ENCODE measurements at regions not wholly inside any gene's neighbourhood (a gene's known extent, or its start where the extent isn't known, plus 50 kb on each side); places are given as distances from the start of the nearest gene placed in this dataset.

DNA sequence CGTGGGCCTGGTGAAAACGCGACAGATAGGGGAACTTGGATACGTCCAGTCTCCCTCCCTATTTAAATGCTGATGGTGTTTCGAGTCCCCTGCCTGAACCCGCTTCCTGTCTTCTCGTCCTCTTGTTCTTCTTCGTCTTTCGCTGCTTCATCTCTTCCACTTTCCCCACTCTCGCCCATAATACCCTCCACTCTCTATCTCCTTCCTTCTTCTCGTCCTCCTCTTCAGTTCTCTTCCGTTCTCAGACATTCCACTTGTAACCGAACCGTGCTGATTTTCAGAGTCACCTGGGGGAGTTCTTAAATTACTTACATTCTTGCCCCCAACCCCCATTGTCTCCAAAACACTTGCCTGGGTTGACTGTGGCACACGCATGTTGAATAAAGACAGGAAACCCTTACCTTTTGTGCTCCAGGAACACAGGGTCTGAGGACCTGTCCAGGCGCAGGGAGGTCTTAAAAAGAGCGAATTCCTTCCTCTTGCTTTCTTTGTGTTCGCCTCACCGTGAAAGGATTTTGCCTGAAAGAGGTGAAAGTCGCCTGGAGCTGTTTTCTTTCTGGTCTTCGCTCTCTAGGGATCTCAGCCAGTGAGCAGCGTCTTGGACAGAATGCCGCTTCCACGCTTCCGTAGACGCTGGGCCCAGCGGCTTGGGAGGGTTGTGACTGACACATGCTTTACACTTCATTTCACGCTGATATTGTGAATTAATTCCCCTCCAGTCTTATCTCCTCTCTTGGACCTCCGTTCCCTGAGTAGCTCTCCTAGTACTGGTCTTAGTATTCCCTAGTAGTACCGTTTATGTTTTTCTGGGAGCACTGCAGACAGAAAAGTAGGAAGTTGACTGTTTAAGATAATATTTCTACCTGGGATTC, 184.0 kb downstream of the GPX5 start:
- no peak for DNase-seq

DNA sequence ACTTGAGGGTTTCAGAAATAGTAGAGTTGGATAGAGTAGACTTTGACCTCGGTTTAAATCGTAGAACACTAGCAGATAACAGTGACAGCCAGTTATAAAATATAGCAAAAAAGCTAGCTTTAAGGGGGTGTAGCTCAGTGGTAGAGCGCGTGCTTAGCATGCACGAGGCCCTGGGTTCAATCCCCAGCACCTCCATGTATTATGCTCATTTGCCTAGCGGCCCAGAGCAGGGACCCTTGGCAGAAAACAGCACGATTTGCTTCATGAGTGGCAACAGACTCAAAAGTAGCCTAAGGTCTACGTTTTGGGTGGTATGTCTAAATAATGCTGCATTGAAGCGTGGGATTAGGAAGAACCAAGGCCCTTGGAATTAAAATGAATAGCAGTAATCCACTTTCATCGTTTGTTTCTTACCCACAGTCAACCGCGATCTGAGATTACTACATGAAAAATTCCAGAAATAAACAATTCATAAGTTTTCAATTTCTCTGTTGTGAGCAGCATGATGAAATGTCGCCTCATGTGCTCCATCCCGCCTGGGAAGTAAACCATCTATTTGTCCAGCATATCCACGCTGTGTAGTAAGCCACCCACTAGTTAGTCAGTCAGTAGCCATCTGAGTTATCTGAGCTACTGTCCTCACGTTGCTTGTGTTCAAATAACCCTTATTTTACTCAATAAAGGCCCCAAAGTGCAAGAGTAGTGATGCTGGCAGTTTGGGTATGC, 184.9 kb downstream of the GPX5 start:
- no peak for DNase-seq

DNA sequence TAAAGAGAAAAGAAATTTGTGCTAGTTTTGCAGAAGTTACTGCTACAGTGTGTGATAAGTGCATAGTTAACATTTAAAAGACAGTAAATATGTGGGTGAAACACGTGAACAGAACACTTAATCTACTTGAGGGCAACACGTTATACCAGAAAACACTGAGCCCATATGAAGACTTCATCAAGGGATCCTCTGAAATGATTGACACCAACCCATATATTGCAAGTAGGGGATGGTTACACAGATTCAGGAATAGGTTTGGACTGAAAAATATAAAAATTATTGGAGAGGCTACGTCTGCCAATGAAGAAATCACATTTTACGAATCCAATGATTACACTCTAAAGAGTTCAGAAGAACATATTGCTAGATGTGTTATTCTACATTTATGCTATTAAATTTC, 185.6 kb downstream of the GPX5 start:
- DNase-seq, result no peak

DNA sequence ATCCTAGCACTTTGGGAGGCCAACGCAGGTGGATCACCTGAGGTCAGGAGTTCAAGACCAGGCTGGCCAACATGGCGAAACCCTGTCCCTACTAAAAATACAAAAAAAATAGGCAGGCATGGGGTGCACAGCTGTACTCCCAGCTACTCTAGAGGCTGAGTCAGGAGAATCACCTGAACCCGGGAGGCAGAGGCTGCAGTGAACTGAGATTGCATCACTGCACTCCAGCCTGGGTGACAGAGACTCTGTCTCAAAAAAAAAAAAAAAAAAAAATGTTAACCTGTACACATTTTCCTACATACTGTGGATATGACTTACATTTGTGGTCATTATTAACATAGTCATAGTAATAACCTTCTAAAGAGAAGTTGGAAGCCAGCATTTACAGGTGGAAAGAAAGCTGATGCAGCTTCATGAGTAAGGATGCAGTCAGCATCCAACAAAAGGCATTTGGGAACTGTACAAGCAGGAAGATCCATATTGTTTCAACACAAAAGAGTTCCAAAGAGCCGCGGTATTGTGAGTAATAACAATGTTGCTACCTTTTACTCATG, 186.2 kb downstream of the GPX5 start:
- DNase-seq, result no peak

DNA sequence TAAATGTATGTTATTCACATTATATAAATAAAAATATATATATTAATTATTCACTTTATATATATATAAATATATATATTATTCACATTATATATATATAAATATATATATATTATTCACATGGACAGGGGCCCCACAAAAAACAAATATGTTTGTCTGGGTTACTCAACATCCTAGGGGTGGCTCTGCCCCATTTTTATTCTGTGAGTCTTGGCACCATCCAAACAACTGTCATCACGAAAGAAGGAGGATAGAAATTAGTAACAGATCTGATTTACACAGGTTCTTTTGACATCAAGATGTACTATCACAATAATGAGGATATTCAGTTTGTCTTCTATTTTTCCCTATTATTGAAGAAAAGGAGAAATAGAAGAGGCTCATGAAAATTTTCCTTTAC, 187.3 kb downstream of the GPX5 start:
- no peak for DNase-seq

DNA sequence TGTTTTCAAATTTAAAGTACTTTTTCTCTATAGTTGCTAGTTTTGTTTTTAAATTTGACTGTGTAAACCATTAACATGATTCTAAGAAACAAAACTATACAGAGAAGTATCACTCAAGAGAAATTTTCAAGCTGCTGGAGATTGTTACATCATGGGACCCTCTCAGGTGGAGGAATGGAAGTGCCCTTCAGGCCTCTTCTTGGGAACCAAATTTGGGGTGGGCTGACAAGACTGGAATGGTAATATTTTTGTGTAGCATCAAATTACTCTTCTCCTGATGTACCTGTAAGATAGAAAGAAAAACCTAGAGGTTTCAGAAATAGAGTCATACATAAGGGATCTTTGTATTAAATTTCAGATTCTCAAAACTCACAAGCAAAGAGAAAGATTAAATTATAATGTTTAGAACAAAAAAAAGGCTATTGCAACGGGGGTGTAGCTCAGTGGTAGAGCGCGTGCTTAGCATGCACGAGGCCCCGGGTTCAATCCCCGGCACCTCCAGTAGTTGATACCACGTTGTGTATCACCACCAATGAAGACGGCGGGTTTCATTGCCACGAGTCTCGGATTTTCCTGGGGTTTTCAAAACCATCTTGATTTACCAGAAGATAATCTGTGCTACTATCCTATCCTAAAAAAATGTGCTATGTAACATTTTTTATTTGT, 193.7 kb downstream of the GPX5 start:
- DNase-seq, result no peak

DNA sequence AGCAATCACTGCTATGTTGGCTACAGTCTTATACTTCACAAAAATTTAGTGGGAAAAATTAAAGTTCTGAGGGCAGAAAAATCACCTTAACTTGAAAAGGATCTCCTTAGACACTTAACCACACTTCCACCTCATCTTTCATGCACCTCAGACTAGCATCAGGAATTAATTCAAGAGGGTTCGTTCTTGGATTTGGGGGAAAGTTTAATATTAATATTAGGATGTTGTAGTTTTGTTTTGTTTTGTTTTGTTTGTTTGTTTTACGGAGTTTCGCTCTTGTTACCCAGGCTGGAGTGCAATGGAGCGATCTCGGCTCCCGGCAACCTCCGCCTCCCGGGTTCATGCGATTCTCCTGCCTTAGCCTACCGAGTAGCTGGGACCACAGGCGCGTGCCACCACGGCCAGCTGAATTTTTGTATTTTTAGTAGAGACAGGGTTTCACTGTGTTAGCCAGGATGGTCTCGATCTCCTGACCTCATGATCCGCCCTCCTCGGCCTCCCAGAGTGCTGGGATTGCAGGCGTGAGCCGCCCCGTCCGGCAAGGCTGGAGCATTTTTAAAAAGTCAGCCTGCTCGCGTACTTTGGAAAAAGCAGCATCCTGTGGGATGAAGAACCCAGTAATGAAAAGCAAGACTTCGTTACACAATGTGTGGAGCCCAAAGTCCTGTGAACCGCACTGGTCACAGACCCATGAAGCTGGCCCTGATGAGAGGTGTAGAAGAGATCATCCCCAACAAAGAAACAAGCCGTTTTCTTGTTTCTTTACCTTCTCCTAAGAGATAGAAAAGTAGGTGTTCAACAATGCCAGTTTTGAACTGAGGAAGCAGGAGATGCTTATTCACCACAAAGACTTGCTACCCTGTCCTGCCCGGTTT, 194.9 kb downstream of the GPX5 start:
- DNase-seq, result no peak

DNA sequence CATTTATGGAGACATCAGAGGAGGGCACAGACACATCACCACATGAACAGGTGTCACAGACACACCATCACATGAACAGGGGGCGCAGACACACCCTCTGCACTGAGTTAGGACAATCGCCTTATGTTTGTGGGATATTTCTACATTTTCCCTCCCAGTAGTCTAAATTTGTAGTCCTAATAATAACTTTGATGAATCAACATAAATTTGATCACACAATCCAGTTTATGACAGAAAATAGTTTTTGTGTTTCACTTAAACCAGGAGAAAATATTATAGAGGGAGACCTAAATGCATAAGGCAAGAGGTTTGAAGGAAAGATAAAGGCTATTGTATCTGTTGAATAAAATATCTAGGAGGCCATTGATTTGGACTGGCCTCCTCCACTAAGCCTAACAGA, 195.7 kb downstream of the GPX5 start:
- no peak for DNase-seq

DNA sequence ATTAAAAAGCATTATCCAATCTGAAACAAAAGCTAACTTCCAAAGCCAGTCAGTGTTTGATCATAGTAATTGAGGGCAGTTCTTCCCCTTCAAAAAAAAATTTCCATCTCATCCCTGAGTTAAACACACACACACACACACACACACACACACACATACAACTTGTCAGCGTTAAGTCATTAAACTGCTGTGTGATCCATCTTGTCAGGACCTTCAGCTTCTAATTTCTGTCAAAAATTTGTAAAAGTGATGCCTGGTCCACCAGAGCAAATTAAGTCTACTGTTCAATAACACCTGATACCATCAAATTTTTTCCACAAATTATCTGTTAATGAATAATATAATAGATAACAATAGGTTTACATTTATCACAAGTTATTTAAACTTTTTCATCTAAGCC, 198.7 kb downstream of the GPX5 start:
- DNase-seq, result no peak

DNA sequence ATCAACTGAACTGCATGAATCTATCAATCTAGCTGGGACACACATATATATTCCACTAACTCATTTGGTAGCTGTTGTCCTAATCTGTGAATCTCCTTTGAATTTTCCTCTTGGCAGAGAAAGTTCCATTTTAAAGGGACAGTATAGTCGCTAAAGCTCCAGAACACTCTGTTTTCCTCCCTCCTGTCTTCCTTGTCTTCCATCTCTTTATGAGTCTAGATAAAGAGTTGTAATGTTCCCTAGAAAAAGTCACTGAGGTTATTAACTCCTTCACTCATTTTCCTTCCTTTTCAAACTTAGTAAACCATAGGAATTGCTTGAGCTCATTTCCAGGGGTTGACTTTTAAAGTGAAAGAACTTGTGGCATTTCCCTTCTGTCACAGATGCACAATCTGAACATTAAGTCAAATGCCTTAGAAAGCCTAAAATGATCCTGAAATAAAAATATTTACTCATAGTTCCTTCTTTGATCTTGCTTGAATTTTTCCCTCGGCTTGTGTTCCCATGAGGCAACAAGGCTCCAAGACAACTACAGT, 198.4 kb downstream of the TRIM27 start:
- no peak for DNase-seq

DNA sequence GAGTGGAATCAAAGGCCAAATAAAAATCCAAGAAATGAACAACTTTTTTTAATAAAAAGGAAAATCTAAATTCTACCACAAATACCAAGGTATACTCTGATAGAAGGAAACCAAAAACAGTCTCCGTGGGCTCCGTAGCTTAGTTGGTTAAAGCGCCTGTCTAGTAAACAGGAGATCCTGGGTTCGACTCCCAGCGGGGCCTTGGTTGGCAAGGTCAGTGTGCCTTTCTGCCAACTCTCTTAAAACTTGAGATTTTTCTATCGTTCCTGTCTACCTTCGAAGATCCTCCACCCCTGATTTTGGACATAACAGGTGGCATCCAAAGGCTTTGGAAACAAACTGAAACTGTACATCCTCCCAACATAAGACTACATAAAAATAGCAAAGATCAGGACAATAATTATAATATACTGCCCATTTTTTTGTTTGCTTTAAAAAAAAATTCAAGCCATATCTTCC, 197.9 kb downstream of the TRIM27 start:
- DNase-seq, result no peak

DNA sequence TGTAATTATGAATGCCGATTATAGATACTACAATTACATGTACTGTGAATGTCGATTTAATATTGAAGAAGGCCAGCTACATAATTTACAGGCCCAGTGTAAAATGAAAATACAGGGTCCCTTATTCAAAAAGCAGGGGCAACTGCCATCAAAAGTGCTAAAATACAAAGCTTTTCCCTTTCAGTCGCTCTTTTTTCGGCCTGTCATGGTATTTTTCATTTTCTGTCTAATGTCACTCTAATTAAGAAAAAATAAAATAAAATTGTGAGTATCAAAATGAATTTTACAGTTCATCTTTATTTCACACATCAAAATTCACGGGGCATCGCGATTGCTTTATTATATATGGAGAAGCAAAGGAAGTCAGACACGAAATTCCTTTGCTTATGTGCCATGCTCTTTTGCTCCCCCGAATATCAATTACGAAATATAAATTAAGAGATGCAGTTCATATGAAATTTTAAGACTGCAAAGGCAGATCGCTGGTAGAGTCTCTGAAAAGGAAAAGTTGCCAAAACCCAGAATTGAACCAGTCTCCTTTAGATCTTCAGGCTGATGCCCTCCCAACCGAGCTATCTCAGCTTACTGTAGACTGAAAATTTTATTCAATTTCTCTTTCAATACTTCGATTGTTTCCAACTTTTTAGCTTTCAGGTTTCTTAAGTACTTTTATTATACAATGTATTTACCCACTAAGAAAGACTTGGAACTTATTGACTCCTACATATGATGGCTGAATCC, 197.0 kb downstream of the TRIM27 start:
- no peak for DNase-seq

DNA sequence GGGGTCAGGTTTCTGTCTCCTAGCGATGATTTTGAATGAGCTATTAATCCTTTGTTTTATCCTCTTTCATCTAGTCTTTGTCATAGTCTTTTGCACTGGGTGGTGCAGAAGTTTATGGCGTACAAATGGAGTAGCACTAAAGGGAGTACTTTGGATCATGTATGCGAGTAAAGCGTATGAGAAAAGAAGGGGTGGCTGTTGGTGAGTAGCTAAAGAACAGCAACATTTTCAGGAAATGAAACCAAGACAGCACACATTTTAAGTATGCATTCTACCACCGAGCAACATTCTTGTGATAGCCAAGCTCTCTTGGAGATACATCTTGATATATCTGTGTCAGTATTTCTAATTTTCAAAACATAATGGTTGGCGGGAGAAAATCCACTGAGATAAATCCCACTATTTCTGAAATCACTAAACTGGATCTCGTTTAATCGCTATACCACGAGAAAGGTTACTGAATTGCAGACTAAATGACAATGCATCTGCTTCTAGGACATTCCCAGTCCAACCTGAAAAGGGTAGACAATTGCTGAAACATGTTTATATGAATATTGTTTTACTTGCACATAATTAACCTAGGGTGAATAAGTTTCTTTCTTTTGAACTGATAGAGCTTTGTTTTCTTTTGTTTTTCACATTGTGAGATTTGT, 196.1 kb downstream of the TRIM27 start:
- DNase-seq, result no peak

DNA sequence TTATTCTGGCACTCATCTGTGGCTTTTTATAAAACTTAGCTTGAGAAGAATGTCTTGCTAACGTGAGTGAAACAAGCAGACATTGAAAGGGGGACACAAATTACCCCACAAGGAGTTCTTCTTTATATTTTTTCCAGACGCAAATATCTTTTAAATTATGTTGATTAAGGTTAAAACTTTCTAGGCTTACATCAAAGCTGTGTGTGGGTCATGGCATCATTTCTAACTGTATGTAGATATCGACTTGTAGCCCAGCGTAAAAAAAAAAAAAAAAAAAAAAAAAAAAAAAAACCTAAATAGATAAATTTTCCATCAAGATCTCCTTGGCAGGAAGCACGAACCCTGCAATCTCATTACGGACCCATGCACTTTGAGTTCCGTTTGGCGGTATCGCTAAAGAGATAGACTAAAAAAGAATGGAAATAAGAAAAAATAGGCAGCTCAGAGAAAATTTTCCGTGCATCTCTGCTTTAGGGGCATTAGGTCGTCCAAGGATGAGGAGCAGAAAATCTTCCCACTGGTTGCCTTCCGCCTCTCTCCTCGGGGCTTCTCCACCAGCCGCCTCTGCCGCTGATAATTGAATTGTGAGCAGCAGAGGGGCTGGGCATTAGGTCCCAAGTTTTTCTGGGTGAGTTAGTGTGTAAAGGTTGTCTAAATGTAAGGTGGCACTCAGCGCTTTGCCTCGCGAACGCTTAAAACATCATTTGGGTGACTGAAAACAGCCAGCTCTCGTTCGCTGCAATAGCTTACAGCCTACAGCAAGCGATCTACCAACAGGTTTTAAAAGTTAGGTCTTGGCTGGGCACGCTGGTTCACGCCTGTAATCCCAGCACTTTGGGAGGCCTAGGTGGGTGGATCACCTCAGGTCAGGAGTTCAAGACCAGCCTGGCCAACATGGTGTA, 194.0 kb downstream of the TRIM27 start:
- no peak for DNase-seq

DNA sequence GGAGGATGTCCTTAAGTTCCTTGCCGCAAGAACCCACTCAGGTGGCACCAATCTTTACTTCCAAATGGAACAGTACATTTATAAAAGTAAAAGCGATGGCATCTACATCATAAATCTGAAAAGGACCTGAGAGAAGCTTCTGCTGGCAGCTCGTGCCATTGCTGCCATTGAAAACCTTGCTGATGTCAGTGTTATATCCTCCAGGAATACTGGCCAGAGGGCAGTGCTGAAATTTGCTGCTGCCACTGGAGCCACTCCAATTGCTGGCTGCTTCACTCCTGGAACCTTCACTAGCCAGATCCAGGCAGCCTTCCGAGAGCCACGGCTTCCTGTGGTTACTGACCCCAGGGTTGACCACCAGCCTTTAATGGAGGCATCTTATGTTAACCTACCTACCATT, 191.7 kb downstream of the TRIM27 start:
- no peak for DNase-seq

DNA sequence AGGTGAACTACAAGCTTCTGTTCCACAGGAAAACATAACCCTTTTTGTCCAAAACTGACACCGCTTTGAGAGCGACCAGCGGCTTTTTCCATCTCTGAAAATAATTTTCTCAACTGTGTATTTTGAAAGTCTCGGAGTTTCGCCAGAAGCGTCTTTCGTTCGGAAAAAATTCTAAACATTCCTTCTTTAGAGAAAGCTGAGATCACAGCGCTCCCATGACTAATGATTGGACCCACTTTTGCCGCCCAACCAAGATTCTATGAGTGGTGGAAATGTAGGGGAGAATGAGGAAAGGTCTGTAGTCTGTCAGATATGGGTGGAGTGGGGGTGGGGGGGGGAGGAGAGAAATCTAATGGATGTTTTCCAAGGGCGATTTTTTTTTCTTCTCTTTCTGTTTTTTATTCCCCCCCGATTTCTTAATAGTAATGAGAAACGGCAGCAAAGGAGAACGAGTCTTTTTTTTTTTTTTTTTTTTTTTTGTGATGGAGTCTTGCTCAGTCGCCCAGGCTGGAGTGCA, 189.3 kb downstream of the TRIM27 start:
- DNase-seq, result no peak

DNA sequence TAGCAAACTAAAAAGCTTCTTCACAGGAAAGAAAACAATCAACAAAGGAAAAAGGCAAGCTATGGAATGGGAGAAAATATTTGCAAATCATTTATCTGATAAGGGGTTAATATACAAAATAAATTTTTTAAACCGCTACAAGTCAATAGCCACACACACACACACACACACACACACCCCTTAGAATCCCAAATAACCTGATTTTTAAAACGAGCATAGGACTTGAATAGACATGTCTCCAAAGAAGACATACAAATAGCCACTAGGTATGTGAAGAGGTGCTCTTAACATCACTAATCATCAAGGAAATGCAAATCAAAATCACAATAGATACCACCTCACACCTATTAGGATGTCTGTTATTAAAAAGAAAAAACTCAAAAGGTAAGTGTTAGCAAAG, 187.7 kb downstream of the TRIM27 start:
- DNase-seq, result no peak

DNA sequence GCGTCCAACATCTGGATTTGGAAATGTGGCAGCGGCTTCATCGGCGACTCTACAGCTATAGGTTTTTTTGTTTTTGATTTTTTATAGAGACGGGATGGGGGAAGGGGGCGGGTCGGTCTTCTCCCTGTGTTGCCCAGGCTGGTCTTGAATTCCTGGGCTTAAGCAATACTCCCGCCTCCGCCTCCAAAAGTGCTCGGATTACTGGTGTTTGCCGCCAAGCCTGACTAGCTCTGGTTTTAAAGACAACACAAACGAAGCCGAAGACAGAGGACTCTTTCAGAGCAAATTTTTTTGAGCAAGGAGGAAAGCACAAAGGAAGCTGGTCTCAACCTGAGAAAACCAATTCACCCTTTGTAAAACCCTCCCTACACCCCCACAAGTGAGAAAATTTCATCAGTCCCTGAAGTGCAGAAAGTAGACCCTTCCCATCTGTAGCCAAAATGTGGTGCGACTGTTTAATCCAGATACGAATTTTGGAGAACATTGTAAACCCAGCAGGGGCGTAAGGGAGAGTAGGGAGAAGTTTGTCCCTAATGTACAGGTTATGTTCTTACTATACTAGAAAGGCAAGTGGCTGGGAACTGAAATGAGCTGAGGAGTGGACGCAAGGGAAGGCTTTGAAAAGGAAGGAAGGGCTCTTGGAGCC, 185.9 kb downstream of the TRIM27 start:
- DNase-seq, result no peak

DNA sequence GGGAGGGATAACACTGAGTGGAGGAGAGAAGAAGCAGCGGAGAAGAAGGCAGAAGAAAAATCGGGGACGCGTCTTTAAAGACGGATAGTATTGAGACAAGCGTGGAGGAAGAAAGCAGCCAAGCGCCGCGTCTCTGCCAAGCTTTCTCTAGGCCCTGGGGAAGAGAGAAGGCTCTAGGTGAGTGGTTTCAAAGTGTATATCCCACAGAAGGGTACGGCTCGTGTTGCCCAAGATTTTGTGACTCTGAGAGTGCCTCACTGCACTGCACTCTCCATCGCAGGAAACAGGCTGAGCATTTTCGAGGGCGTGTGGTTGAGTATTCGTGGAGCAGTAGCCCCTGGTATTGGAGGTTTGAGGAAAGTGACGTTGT, 185.4 kb downstream of the TRIM27 start:
- no peak for DNase-seq
